Ammon's horn (tissue), 1 donor: ENCODE measurements at regions not wholly inside any gene's neighbourhood (a gene's known extent, or its start where the extent isn't known, plus 50 kb on each side); places are given as distances from the start of the nearest gene placed in this dataset.
"Not testable (repeated sequence)": the region's sequence is repeated elsewhere in the genome, so short reads cannot be mapped to it uniquely, and the experiment has no call there.

ENCODE experiments used
- DNase-seq: peaks from one replicate; pipeline ENCODE4 v3.0.0-alpha.2; 2016; ENCODE audit warnings: low spot score

- DNase-seq = no peak
These were observed 336.6 kb downstream of the DSC3 start for GRCh38 chr18:30705943-30706342.

- DNase-seq = no peak
These were observed 344.0 kb downstream of the DSC3 start for GRCh38 chr18:30698571-30698970.

GRCh38 chr18:30696201-30696600 is 346.3 kb downstream of the DSC3 start:
- no peak for DNase-seq

GRCh38 chr18:30694773-30695172 is 347.8 kb downstream of the DSC3 start:
- no peak for DNase-seq

GRCh38 chr18:30689216-30689615 is 353.3 kb downstream of the DSC3 start:
- no peak for DNase-seq

GRCh38 chr18:30687501-30687900 is 355.0 kb downstream of the DSC3 start:
- no peak for DNase-seq

- no peak for DNase-seq
These were observed 357.6 kb downstream of the DSC3 start for GRCh38 chr18:30684825-30685481.

GRCh38 chr18:30683836-30684235 is 358.7 kb downstream of the DSC3 start:
- no peak for DNase-seq

GRCh38 chr18:30682672-30683071 is 359.9 kb downstream of the DSC3 start:
- no peak for DNase-seq

GRCh38 chr18:30679285-30679930 is 363.1 kb downstream of the DSC3 start:
- no peak for DNase-seq

- DNase-seq = not testable (repeated sequence)
These were observed 364.7 kb downstream of the DSC3 start for GRCh38 chr18:30677813-30678212.

- DNase-seq = no peak
These were observed 366.5 kb downstream of the DSC3 start for GRCh38 chr18:30676053-30676480.

- DNase-seq = no peak
These were observed 367.0 kb downstream of the DSC3 start for GRCh38 chr18:30675493-30675892.

- no peak for DNase-seq
These were observed 367.5 kb downstream of the DSC3 start for GRCh38 chr18:30675072-30675471.

GRCh38 chr18:30674596-30674995 is 367.9 kb downstream of the DSC3 start:
- no peak for DNase-seq

GRCh38 chr18:30672439-30672838 is 370.1 kb downstream of the DSC3 start:
- not testable (repeated sequence) for DNase-seq

GRCh38 chr18:30658306-30658705 is 384.2 kb downstream of the DSC3 start:
- no peak for DNase-seq

GRCh38 chr18:30652387-30652786 is 390.2 kb downstream of the DSC3 start:
- DNase-seq = no peak

GRCh38 chr18:30650499-30650898 is 392.0 kb downstream of the DSC3 start:
- no peak for DNase-seq

- DNase-seq = no peak
These were observed 398.4 kb downstream of the DSC3 start for GRCh38 chr18:30644158-30644557.

GRCh38 chr18:30639361-30639760 is 403.2 kb downstream of the DSC3 start:
- no peak for DNase-seq

GRCh38 chr18:30634249-30634648 is 408.3 kb downstream of the DSC3 start:
- DNase-seq = no peak

- DNase-seq = no peak
These were observed 410.4 kb downstream of the DSC3 start for GRCh38 chr18:30632071-30632698.
